Esophagus muscularis mucosa (tissue), 4 donors: ENCODE measurements at regions not wholly inside any gene's neighbourhood (a gene's known extent, or its start where the extent isn't known, plus 50 kb on each side); places are given as distances from the start of the nearest gene placed in this dataset.

ENCODE experiments used
- DNase-seq: peaks from one replicate; pipeline ENCODE4 v3.0.0-alpha.2; 2017; ENCODE audit errors: extremely low spot score
- H3K27ac ChIP-seq, 4 donors: fragments of 200-600 bp; sonication (generic); replicated peaks in 1 of 4; 1 replicate in 3 of 4; 2 replicates in 1 of 4; pipeline ENCODE4 v1.5.1; 2016 to 2019; ENCODE audit warnings: mild to moderate bottlenecking in 1 of 4
- H3K27me3 ChIP-seq, 4 donors: fragments of 200-600 bp; sonication (generic); one replicate each; pipeline versions ENCODE4 v1.5.1 to v1.6.0; 2016 to 2019
- H3K36me3 ChIP-seq, 4 donors: fragments of 200-600 bp; sonication (generic); one replicate each; pipeline ENCODE4 v1.5.1; 2016 to 2019
- H3K4me1 ChIP-seq, 4 donors: fragments of 200-600 bp; sonication (generic); one replicate each; pipeline ENCODE4 v1.5.1; 2016 to 2019
- H3K4me3 ChIP-seq, 4 donors: fragments of 200-600 bp; sonication (generic); 1 replicate in 2 of 4; 2 replicates in 2 of 4; pipeline ENCODE4 v1.5.1; 2016 to 2019; ENCODE audit warnings: mild to moderate bottlenecking in 4 of 4, moderate library complexity in 1 of 4
- H3K9me3 ChIP-seq, 4 donors: fragments of 200-600 bp; sonication (generic); 1 replicate in 3 of 4; 2 replicates in 1 of 4; pipeline ENCODE4 v1.5.1; 2016 to 2019
- CTCF ChIP-seq, 3 experiments: fragments of 200-600 bp in 2 of 3; fragments of 450-650 bp in 1 of 3; sonication (generic) in 2 of 3; IDR thresholded peaks; one replicate each; pipeline ENCODE4 v1.5.1; 2017 to 2019; ENCODE audit warnings: antibody characterized with exemption in 3 of 3, mild to moderate bottlenecking in 2 of 3, moderate library complexity in 1 of 3
- EP300 ChIP-seq: sonication (generic); formaldehyde crosslinking; IDR thresholded peaks from one replicate; pipeline ENCODE4 v1.6.1; 2017; ENCODE audit warnings: antibody characterized with exemption
- POLR2A ChIP-seq: fragments of 450-650 bp; IDR thresholded peaks from one replicate; pipeline ENCODE4 v1.6.1; 2017; ENCODE audit warnings: antibody characterized with exemption, moderate library complexity, mild to moderate bottlenecking, low read depth
- POLR2AphosphoS5 ChIP-seq, 2 donors: sonication (generic); formaldehyde crosslinking; IDR thresholded peaks; one replicate each; pipeline ENCODE4 v1.6.1; 2017; ENCODE audit warnings: antibody characterized with exemption in 2 of 2
- WGBS: methylation state at CpG from one replicate; pipeline ENCODE4 v1.1.5; 2018; 5-methylcytosine and 5-hydroxymethylcytosine counted together
- intact Hi-C: fragments of 100-400 bp; cut with DNase I; formaldehyde crosslinking; loops from one replicate; pipeline ENCODE4 v1.15.1; 2023

DNA sequence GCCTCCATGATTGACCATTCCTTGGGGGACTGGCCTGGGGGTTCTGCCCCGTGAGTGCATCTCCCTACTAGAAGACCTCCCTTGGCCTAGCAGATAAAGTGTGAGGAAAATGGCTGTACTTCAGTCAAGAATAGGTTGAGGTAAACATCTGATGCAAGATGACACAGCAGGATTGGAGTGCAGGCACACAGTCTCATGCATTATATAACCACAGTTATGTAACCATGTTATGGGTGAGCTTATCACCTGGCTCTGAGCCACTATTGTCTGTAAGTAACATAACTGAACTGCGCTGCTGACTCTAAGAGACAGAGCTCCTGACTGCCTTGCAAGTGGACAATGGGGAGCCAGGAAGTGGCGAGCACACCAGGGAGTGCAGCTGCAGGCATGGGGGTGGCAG, 378.7 kb upstream of the ANO5 start:
- intact Hi-C loops = no loop called here
- no peak for DNase-seq
- no peaks in the 10 kb centered on the region for H3K27me3 ChIP-seq
- H3K36me3 ChIP-seq = no peaks in the 10 kb centered on the region
- no peaks in the 10 kb centered on the region for H3K4me1 ChIP-seq
- no peak overlapping the region for H3K27ac ChIP-seq
- H3K4me3 ChIP-seq = no peak overlapping the region
- WGBS = 93% methylated on average over 3 of the region's 3 CpGs
- H3K9me3 ChIP-seq = no peaks in the 10 kb centered on the region
- TF ChIP-seq POLR2A (no peak), EP300 (no peak), POLR2AphosphoS5 (IDR thresholded peaks at IDR 0.05) (no peak), CTCF (IDR thresholded peaks at IDR 0.05) (no peak)

DNA sequence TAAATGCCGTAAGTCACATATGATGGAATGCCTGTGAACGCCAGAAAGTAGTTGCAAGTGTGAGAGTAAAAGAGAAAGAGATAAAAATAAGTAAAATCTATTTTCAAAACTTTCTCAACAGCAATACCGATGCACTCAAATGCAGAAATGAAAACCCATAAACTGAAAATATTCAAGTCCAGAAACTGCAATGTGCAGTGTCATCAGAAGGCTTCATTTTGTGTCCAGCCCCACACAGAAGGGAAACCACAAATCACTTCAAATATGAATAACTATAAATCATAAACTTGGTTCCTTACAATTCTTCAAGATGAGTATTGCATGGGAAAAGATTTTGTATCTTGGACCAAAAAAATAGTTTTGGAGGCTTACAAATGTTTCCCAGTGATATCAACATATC, 375.2 kb upstream of the ANO5 start:
- no peaks in the 10 kb centered on the region for H3K9me3 ChIP-seq
- DNase-seq = no peak
- intact Hi-C loops = no loop called here
- H3K4me1 ChIP-seq = no peaks in the 10 kb centered on the region
- no peak overlapping the region for H3K27ac ChIP-seq
- H3K36me3 ChIP-seq = no peaks in the 10 kb centered on the region
- H3K27me3 ChIP-seq = no peaks in the 10 kb centered on the region
- no peak for TF ChIP-seq POLR2A
- no peak for TF ChIP-seq CTCF (IDR thresholded peaks at IDR 0.05)
- no peak for TF ChIP-seq POLR2AphosphoS5 (IDR thresholded peaks at IDR 0.05)
- TF ChIP-seq EP300 = no peak
- no peak overlapping the region for H3K4me3 ChIP-seq
- WGBS = 86% methylated on average over 3 of the region's 3 CpGs

DNA sequence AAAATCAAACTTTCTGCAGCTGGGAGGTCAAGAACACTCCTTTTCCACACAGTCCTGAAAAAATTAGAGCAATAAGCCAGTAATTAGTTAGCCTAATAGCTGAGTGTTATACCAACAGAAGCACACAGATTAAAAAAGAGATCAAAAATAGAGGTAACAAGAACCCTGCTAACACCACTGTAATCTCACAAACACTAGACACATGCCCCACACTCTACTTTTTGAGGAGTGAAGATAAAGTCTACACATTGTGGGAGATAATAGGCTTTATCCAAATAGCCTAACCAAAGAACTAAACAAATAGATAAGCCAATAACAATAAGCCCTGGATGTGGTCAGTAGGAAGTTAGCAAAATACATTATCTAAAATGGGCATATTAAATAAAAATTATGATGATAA, 372.7 kb upstream of the ANO5 start:
- H3K9me3 ChIP-seq = no peaks in the 10 kb centered on the region
- H3K4me1 ChIP-seq = peaks cover 0 to 2% (median 0%) of the 10 kb centered on the region in 4 donors
- TF ChIP-seq POLR2AphosphoS5 (IDR thresholded peaks at IDR 0.05) = no peak
- TF ChIP-seq POLR2A = no peak
- no peak for TF ChIP-seq EP300
- no peak for TF ChIP-seq CTCF (IDR thresholded peaks at IDR 0.05)
- intact Hi-C loops = no loop called here
- no peak overlapping the region for H3K27ac ChIP-seq
- no peak overlapping the region for H3K4me3 ChIP-seq
- DNase-seq = no peak
- no peaks in the 10 kb centered on the region for H3K36me3 ChIP-seq
- H3K27me3 ChIP-seq = no peaks in the 10 kb centered on the region

DNA sequence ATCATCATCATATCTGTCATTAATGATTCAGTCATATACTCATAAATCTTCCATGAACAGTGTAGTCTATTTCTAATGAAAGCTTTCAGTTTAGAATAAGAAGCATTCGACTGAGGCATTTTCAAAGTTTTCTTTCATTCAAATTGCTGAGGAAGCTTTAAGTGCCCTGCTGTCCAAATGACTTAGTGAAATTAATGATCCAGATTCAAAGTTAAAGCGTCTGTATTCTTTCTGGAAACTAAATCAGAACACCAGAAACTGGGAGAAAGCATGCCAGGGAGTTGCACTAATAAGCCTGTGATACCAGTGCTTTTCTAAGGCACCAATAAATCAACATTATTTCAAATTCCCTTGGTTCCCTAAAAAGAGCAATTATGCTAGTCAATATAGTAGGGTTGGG, 367.8 kb upstream of the ANO5 start:
- TF ChIP-seq EP300 = no peak
- no peak for TF ChIP-seq POLR2AphosphoS5 (IDR thresholded peaks at IDR 0.05)
- no peak for TF ChIP-seq POLR2A
- no peak for TF ChIP-seq CTCF (IDR thresholded peaks at IDR 0.05)
- intact Hi-C loops = no loop called here
- Histone ChIP-seq H3K36me3 (no peaks in the 10 kb centered on the region), H3K4me3 (no peak overlapping the region), H3K4me1 (peaks cover 0 to 15% (median 0%) of the 10 kb centered on the region in 4 donors), H3K9me3 (no peaks in the 10 kb centered on the region), H3K27me3 (no peaks in the 10 kb centered on the region), H3K27ac (no peak overlapping the region)
- 79% methylated on average over 2 of the region's 2 CpGs for WGBS
- DNase-seq = no peak

DNA sequence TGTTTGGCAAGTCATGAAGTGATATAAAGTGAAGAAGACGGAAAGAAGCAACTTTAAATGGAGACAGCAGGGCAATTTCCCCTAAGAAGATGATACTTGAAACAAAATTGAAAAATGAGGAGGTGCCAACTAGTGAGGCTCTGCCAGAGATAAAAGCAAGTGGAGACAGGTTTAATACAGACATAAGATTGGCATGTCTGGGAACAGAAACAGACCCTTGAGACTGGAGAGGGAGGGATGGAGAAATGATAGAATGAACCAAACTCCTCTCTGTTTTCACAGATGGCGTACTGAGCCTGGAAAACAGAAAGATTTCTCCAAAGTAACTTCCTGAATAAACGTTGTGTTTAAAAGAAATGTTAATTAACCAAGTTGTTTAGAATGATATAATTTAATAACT, 354.5 kb upstream of the ANO5 start:
- intact Hi-C loops = no loop called here
- H3K36me3 ChIP-seq = no peaks in the 10 kb centered on the region
- no peak for DNase-seq
- H3K4me1 ChIP-seq = no peaks in the 10 kb centered on the region
- no peak overlapping the region for H3K27ac ChIP-seq
- no peak overlapping the region for H3K4me3 ChIP-seq
- no peaks in the 10 kb centered on the region for H3K9me3 ChIP-seq
- WGBS = 74% methylated on average over 3 of the region's 3 CpGs
- H3K27me3 ChIP-seq = no peaks in the 10 kb centered on the region
- TF ChIP-seq EP300 (no peak), POLR2A (no peak), POLR2AphosphoS5 (IDR thresholded peaks at IDR 0.05) (no peak), CTCF (IDR thresholded peaks at IDR 0.05) (no peak)
